SK-N-DZ (cell line): ENCODE measurements at regions not wholly inside any gene's neighbourhood (a gene's known extent, or its start where the extent isn't known, plus 50 kb on each side); places are given as distances from the start of the nearest gene placed in this dataset.
"Not testable (repeated sequence)": the region's sequence is repeated elsewhere in the genome, so short reads cannot be mapped to it uniquely, and the experiment has no call there.

Experiments
- DNase-seq: peaks from one replicate; pipeline ENCODE4 v3.0.0-alpha.2; 2015; ENCODE audit warnings: low spot score

- not testable (repeated sequence) for DNase-seq
Measured at GRCh38 chr5:134471858-134472449, 53.5 kb upstream of the JADE2 start.

- no peak for DNase-seq
Measured at GRCh38 chr5:134468921-134469400, 56.5 kb upstream of the JADE2 start.

GRCh38 chr5:134467231-134467630, 55.5 kb upstream of the CDKN2AIPNL start:
- no peak for DNase-seq

- DNase-seq = peak; percentile 81
Measured at GRCh38 chr5:134466241-134467069, 54.8 kb upstream of the CDKN2AIPNL start.

GRCh38 chr5:134465816-134466240, 54.1 kb upstream of the CDKN2AIPNL start:
- peak; percentile 75 for DNase-seq

- DNase-seq = no peak
Measured at GRCh38 chr5:134464988-134465815, 53.5 kb upstream of the CDKN2AIPNL start.

- no peak for DNase-seq
Measured at GRCh38 chr5:134463991-134464760, 52.5 kb upstream of the CDKN2AIPNL start.

- no peak for DNase-seq
Measured at GRCh38 chr5:134463176-134463720, 51.6 kb upstream of the CDKN2AIPNL start.

- no peak for DNase-seq
Measured at GRCh38 chr5:134462761-134463160, 51.1 kb upstream of the CDKN2AIPNL start.

- DNase-seq = no peak
Measured at GRCh38 chr5:134462047-134462575, 50.4 kb upstream of the CDKN2AIPNL start.
